GM23338 (cell line): ENCODE measurements at regions not wholly inside any gene's neighbourhood (a gene's known extent, or its start where the extent isn't known, plus 50 kb on each side); places are given as distances from the start of the nearest gene placed in this dataset.
"Not testable (repeated sequence)": the region's sequence is repeated elsewhere in the genome, so short reads cannot be mapped to it uniquely, and the experiment has no call there.

Experiments
- ATAC-seq: fragments of 200-7000 bp; cut with Tn5 transposase; 3 replicates; pipeline ENCODE4 v1.9.1; 2020
- DNase-seq: peaks from one replicate; pipeline ENCODE4 v3.0.0-alpha.2; 2015; ENCODE audit warnings: low spot score
- H2AFZ ChIP-seq: fragments of 200-600 bp; sonication (generic); 2 replicates; pipeline ENCODE4 v1.8.0; 2016; ENCODE audit warnings: antibody characterized with exemption, mild to moderate bottlenecking, moderate library complexity
- H3F3A ChIP-seq: fragments of 200-600 bp; sonication (generic); replicated peaks from 2 replicates; pipeline ENCODE4 v1.8.0; 2017; ENCODE audit warnings: antibody characterized with exemption, mixed run types, low read depth
- H3K27ac ChIP-seq: fragments of 200-600 bp; sonication (generic); 2 replicates; pipeline ENCODE4 v1.6.1; 2016; ENCODE audit warnings: low read depth
- H3K27me3 ChIP-seq: fragments of 200-600 bp; sonication (generic); 2 replicates; pipeline ENCODE4 v1.8.0; 2016; ENCODE audit warnings: mild to moderate bottlenecking, mixed run types, moderate library complexity; ENCODE audit not compliant: insufficient read depth
- H3K36me3 ChIP-seq: fragments of 200-600 bp; sonication (generic); 2 replicates; pipeline ENCODE4 v1.8.0; 2016; ENCODE audit warnings: mild to moderate bottlenecking; ENCODE audit not compliant: insufficient read depth
- H3K4me1 ChIP-seq: fragments of 200-600 bp; sonication (generic); 2 replicates; pipeline ENCODE4 v1.8.0; 2016; ENCODE audit warnings: mild to moderate bottlenecking, moderate library complexity; ENCODE audit not compliant: insufficient read depth
- H3K4me2 ChIP-seq: fragments of 200-600 bp; sonication (generic); 2 replicates; pipeline ENCODE4 v1.7.1; 2017; ENCODE audit warnings: mixed run types
- H3K4me3 ChIP-seq: fragments of 200-600 bp; sonication (generic); 2 replicates; pipeline ENCODE4 v1.6.1; 2016; ENCODE audit warnings: mixed run types
- H3K79me2 ChIP-seq: fragments of 200-600 bp; sonication (generic); replicated peaks from 2 replicates; pipeline ENCODE4 v1.8.0; 2017; ENCODE audit warnings: mild to moderate bottlenecking; ENCODE audit not compliant: insufficient read depth
- H3K9me2 ChIP-seq: fragments of 200-600 bp; sonication (generic); 2 replicates; pipeline ENCODE4 v1.8.0; 2017; ENCODE audit not compliant: insufficient read depth
- H4K20me1 ChIP-seq: fragments of 200-600 bp; sonication (generic); replicated peaks from 2 replicates; pipeline ENCODE4 v1.8.0; 2017; ENCODE audit warnings: mild to moderate bottlenecking; ENCODE audit not compliant: insufficient read depth
- H3K27ac Mint-ChIP-seq: 2 replicates; pipeline ENCODE4 v1.8.0; 2020; ENCODE audit warnings: inconsistent platforms, mild to moderate bottlenecking, moderate library complexity, mixed read lengths
- H3K27me3 Mint-ChIP-seq: 3 replicates; pipeline ENCODE4 v1.8.0; 2022; ENCODE audit warnings: low read depth, mild to moderate bottlenecking, moderate library complexity, mixed read lengths, inconsistent platforms; ENCODE audit not compliant: insufficient read depth, poor library complexity
- H3K36me3 Mint-ChIP-seq: 3 replicates; pipeline ENCODE4 v1.8.0; 2021; ENCODE audit warnings: low read depth, mild to moderate bottlenecking, inconsistent platforms, moderate library complexity, mixed read lengths
- H3K4me1 Mint-ChIP-seq: 3 replicates; pipeline ENCODE4 v1.8.0; 2020; ENCODE audit warnings: mild to moderate bottlenecking, inconsistent platforms, mixed read lengths
- H3K4me3 Mint-ChIP-seq: 3 replicates; pipeline ENCODE4 v1.8.0; 2021; ENCODE audit warnings: moderate library complexity, mild to moderate bottlenecking, inconsistent platforms, mixed read lengths
- H3K9me3 Mint-ChIP-seq: 3 replicates; pipeline ENCODE4 v1.8.0; 2020; ENCODE audit warnings: moderate library complexity, mild to moderate bottlenecking, inconsistent platforms, mixed read lengths
- EZH2 ChIP-seq: fragments of 200-600 bp; sonication (generic); IDR thresholded peaks from one replicate; pipeline ENCODE4 v1.8.0; 2017; ENCODE audit warnings: antibody characterized with exemption, mild to moderate bottlenecking, low read depth; ENCODE audit not compliant: unreplicated experiment
- EZH2phosphoT487 ChIP-seq: fragments of 200-600 bp; sonication (generic); IDR thresholded peaks from one replicate; pipeline ENCODE4 v1.8.1; 2018; ENCODE audit warnings: antibody characterized with exemption; ENCODE audit not compliant: unreplicated experiment
- JUNB ChIP-seq: IDR thresholded peaks from one replicate; pipeline ENCODE4 v1.6.1; 2016; ENCODE audit warnings: antibody characterized with exemption; ENCODE audit not compliant: unreplicated experiment
- NANOG ChIP-seq: IDR thresholded peaks from 2 replicates; pipeline ENCODE4 v1.6.1; 2016; ENCODE audit warnings: antibody characterized with exemption, borderline replicate concordance
- REST ChIP-seq: IDR thresholded peaks from one replicate; pipeline ENCODE4 v1.6.1; 2018; ENCODE audit warnings: antibody characterized with exemption; ENCODE audit not compliant: unreplicated experiment
- STAT1 ChIP-seq: IDR thresholded peaks from one replicate; pipeline ENCODE4 v1.6.1; 2016; ENCODE audit warnings: antibody characterized with exemption; ENCODE audit not compliant: unreplicated experiment
- ZNF331 ChIP-seq: fragments of 250-450 bp; sonication (Bioruptor Pico); IDR thresholded peaks from 2 replicates; pipeline ENCODE4 v1.5.0; 2020; ENCODE audit warnings: low read depth, mild to moderate bottlenecking, moderate library complexity
- TF ChIP-seq, protein P1 (sequence below), 2 experiments: fragments of 200-600 bp in 1 of 2; sonication (generic) in 1 of 2; conservative IDR thresholded peaks; 2 replicates each; pipeline versions ENCODE4 v1.5.1 to v1.6.1; 2016 to 2017; ENCODE audit warnings: antibody characterized with exemption in 2 of 2, low read depth in 2 of 2, mild to moderate bottlenecking in 2 of 2, moderate library complexity in 1 of 2
- TF ChIP-seq, protein P2 (sequence below): IDR thresholded peaks from 2 replicates; pipeline ENCODE4 v1.6.1; 2016; ENCODE audit warnings: antibody characterized with exemption

DNA sequence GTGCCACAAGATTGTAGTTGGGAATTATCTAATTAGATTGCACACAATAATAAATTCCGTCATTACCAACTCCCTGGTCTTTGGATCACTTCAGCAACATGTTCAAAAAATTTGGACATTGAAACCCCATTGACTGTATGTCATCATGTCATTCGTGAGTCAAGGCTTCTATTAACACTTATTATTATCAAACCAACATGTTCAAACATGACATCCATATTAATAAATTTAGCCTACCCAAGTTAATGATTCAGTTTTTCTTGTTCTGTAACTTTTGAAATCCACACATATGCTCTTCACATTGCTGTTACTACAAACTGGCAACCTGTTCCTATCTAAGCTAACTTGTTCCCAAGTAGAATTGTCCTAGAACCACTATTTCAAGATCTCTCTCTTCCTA is 1142.7 kb upstream of the SLC39A10 start:
- DNase-seq (no peak), ATAC-seq (no peak)
- Mint-ChIP-seq H3K4me1 (no peaks in the 10 kb centered on the region; the same call in 2 of the 3 replicates), H3K27ac (no peak overlapping the region), H3K9me3 (no peaks in the 10 kb centered on the region), H3K36me3 (no peaks in the 10 kb centered on the region), H3K27me3 (no peaks in the 10 kb centered on the region), H3K4me3 (no peak overlapping the region)
- no peaks in the 10 kb centered on the region for H4K20me1 ChIP-seq
- no peaks in the 10 kb centered on the region for H3K36me3 ChIP-seq
- no peaks in the 10 kb centered on the region for H3K4me1 ChIP-seq
- no peak overlapping the region for H3K4me3 ChIP-seq
- no peak for TF ChIP-seq EZH2phosphoT487
- TF ChIP-seq, protein P1, sequence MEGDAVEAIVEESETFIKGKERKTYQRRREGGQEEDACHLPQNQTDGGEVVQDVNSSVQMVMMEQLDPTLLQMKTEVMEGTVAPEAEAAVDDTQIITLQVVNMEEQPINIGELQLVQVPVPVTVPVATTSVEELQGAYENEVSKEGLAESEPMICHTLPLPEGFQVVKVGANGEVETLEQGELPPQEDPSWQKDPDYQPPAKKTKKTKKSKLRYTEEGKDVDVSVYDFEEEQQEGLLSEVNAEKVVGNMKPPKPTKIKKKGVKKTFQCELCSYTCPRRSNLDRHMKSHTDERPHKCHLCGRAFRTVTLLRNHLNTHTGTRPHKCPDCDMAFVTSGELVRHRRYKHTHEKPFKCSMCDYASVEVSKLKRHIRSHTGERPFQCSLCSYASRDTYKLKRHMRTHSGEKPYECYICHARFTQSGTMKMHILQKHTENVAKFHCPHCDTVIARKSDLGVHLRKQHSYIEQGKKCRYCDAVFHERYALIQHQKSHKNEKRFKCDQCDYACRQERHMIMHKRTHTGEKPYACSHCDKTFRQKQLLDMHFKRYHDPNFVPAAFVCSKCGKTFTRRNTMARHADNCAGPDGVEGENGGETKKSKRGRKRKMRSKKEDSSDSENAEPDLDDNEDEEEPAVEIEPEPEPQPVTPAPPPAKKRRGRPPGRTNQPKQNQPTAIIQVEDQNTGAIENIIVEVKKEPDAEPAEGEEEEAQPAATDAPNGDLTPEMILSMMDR (conservative IDR thresholded peaks at IDR 0.05; ENCODE audit: low read depth in 2 of 2) = no peak
- H3K27me3 ChIP-seq = no peaks in the 10 kb centered on the region
- H3K27ac ChIP-seq = no peak overlapping the region
- no peaks in the 10 kb centered on the region for H3F3A ChIP-seq
- H3K9me2 ChIP-seq = no peaks in the 10 kb centered on the region
- H3K4me2 ChIP-seq = no peak overlapping the region
- H2AFZ ChIP-seq = no peak overlapping the region
- H3K79me2 ChIP-seq = no peaks in the 10 kb centered on the region

GRCh38 chr2:194511070-194511469 is 1146.0 kb upstream of the SLC39A10 start:
- H3K4me2 ChIP-seq, H4K20me1 ChIP-seq, H3K36me3 Mint-ChIP-seq, H3K9me3 Mint-ChIP-seq, H3K4me3 ChIP-seq, H2AFZ ChIP-seq, H3K4me3 Mint-ChIP-seq, H3K27me3 Mint-ChIP-seq, H3K4me1 ChIP-seq, DNase-seq, ATAC-seq, H3K79me2 ChIP-seq, H3K9me2 ChIP-seq, H3K27ac ChIP-seq, H3K36me3 ChIP-seq, H3F3A ChIP-seq, H3K27me3 ChIP-seq, H3K4me1 Mint-ChIP-seq, H3K27ac Mint-ChIP-seq: not testable (repeated sequence)

GRCh38 chr2:194504876-194505275 is 1152.2 kb upstream of the SLC39A10 start:
- not testable (repeated sequence) for H3F3A ChIP-seq, H3K4me1 ChIP-seq, H3K4me3 Mint-ChIP-seq, H3K79me2 ChIP-seq, H3K4me1 Mint-ChIP-seq, H3K27me3 ChIP-seq, H3K9me2 ChIP-seq, H4K20me1 ChIP-seq, ATAC-seq, H3K9me3 Mint-ChIP-seq, H3K4me3 ChIP-seq, H3K27ac Mint-ChIP-seq, H3K36me3 Mint-ChIP-seq, H3K27me3 Mint-ChIP-seq, DNase-seq, H3K36me3 ChIP-seq, H3K27ac ChIP-seq, H3K4me2 ChIP-seq, H2AFZ ChIP-seq

DNA sequence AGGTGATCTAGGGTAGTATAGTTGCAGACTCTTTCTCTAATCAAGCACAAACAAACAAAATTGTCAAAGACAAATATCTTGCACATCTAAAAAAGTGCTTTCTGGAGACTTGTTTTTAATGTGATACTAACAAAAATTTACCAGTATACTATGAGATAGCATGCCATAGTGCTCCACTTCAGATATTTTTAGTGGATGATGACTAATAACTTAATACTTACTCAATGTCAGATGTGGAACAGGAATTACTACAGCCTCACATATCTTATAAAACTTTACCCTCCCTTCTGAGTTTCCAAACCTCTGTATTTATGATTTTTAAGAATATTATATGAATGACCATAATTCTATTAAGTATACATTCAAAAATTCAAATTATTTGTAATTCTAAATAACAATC is 1162.0 kb upstream of the SLC39A10 start:
- no peaks in the 10 kb centered on the region for H4K20me1 ChIP-seq
- no peaks in the 10 kb centered on the region for H3K27me3 Mint-ChIP-seq
- H3K4me1 ChIP-seq = no peaks in the 10 kb centered on the region
- H3K27ac ChIP-seq = no peak overlapping the region
- H3K4me3 Mint-ChIP-seq = no peak overlapping the region
- no peaks in the 10 kb centered on the region for H3F3A ChIP-seq
- H3K9me2 ChIP-seq = no peaks in the 10 kb centered on the region
- no peaks in the 10 kb centered on the region for H3K27me3 ChIP-seq
- no peak overlapping the region for H3K4me3 ChIP-seq
- no peak for DNase-seq
- no peak for ATAC-seq
- no peak overlapping the region for H3K4me2 ChIP-seq
- no peaks in the 10 kb centered on the region for H3K79me2 ChIP-seq
- H3K36me3 Mint-ChIP-seq = no peaks in the 10 kb centered on the region
- H2AFZ ChIP-seq = no peak overlapping the region
- H3K4me1 Mint-ChIP-seq = no peaks in the 10 kb centered on the region
- H3K27ac Mint-ChIP-seq = no peak overlapping the region
- no peaks in the 10 kb centered on the region for H3K36me3 ChIP-seq
- H3K9me3 Mint-ChIP-seq = no peaks in the 10 kb centered on the region
- TF ChIP-seq EZH2 (no peak), STAT1 (no peak), REST (no peak), ZNF331 (CRISPR knock-in tag) (no peak), NANOG (no peak), JUNB (no peak), EZH2phosphoT487 (no peak)
- TF ChIP-seq, protein P2, sequence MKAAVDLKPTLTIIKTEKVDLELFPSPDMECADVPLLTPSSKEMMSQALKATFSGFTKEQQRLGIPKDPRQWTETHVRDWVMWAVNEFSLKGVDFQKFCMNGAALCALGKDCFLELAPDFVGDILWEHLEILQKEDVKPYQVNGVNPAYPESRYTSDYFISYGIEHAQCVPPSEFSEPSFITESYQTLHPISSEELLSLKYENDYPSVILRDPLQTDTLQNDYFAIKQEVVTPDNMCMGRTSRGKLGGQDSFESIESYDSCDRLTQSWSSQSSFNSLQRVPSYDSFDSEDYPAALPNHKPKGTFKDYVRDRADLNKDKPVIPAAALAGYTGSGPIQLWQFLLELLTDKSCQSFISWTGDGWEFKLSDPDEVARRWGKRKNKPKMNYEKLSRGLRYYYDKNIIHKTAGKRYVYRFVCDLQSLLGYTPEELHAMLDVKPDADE = no peak
